GM12892 (cell line): ENCODE measurements at regions not wholly inside any gene's neighbourhood (a gene's known extent, or its start where the extent isn't known, plus 50 kb on each side); places are given as distances from the start of the nearest gene placed in this dataset.

ENCODE experiments used
- POLR2A ChIP-seq: IDR thresholded peaks from 2 replicates; pipeline ENCODE4 v1.6.1; 2011; ENCODE audit warnings: low read depth, low read length, control low read depth
- POLR2AphosphoS5 ChIP-seq: IDR thresholded peaks from 2 replicates; pipeline ENCODE4 v1.6.1; 2011; ENCODE audit warnings: low read depth, low read length, control low read depth

DNA sequence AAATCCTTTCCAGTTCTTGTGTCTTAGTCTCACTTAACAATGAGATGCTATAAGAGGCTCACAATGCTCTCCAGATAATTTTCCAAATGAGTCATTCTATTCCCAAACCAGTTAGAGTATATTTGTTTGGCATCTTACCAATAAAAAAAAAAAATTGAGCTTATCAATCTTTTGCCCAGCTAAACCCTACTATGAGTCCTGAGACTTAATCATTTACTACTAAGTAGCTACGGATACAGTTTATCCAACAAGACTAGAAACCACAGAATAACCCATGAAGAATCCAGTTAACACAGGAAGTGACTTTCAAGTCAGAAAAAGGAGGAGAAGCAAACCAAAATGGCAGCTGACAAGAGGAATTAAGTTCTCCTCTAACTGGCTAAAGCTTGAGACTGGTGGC, 330.3 kb upstream of the XYLT1 start:
- TF ChIP-seq POLR2AphosphoS5 (no peak), POLR2A (no peak)
